Activated CD8-positive, alpha-beta T cell treated with anti-CD3 and anti-CD28 coated beads, Interleukin-2, amount 10 ng/mL, durations not matched to agents 7 days and 5 days (primary cell): ENCODE measurements at regions not wholly inside any gene's neighbourhood (a gene's known extent, or its start where the extent isn't known, plus 50 kb on each side); places are given as distances from the start of the nearest gene placed in this dataset.

Experiments
- ATAC-seq: fragments of 150-1000 bp; cut with Tn5 transposase; one replicate; pipeline ENCODE4 v1.10.0; 2021; ENCODE audit warnings: moderate library complexity
- CTCF ChIA-PET: fragments of 350-600 bp; sonication (Branson Sonifier 250); formaldehyde crosslinking; loops from one replicate; lab custom pipeline; 2021; ENCODE audit warnings: antibody characterized with exemption; lab: Charles Lee
- POLR2A ChIA-PET: fragments of 350-600 bp; sonication (Branson Sonifier 250); formaldehyde crosslinking; loops from one replicate; lab custom pipeline; 2021; ENCODE audit warnings: antibody characterized with exemption; lab: Charles Lee
- DNase-seq: peaks from one replicate; pipeline ENCODE4 v3.0.0-alpha.2; 2020
- H3K27ac Mint-ChIP-seq: one replicate; pipeline ENCODE4 v1.8.0; 2021; ENCODE audit warnings: mild to moderate bottlenecking, mixed read lengths
- H3K27me3 Mint-ChIP-seq: one replicate; pipeline ENCODE4 v1.8.0; 2021; ENCODE audit warnings: low read depth, mixed read lengths
- H3K36me3 Mint-ChIP-seq: one replicate; pipeline ENCODE4 v1.8.0; 2021; ENCODE audit warnings: low read depth, mixed read lengths
- H3K4me1 Mint-ChIP-seq: one replicate; pipeline ENCODE4 v1.8.0; 2021; ENCODE audit warnings: low read depth, mixed read lengths
- H3K4me3 Mint-ChIP-seq: one replicate; pipeline ENCODE4 v1.8.0; 2021; ENCODE audit warnings: mild to moderate bottlenecking, mixed read lengths
- H3K9me3 Mint-ChIP-seq: one replicate; pipeline ENCODE4 v1.8.0; 2022; ENCODE audit warnings: mixed read lengths; ENCODE audit not compliant: insufficient read depth

DNA sequence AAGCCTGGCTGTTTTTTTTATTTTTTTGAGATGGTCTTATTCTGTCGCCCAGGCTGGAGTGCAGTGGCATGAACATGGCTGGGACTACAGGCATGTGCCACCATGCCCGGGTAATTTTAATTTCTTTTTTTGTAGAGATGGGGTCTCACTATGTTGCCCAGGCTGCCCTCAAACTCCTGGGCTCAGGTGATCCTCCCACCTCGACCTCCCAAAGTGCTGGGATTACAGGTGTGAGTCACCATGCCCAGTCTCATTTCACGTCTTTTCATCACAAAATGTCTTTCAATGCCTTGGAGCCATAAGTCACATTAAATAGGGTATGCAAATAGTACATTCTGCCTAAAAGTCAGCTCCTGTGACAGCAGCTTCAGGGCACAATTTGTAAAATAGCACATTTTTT is 52.8 kb downstream of the SOX2 start:
- POLR2A ChIA-PET = no interaction called here
- Mint-ChIP-seq H3K4me1 (no peaks in the 10 kb centered on the region), H3K36me3 (no peaks in the 10 kb centered on the region), H3K9me3 (no peaks in the 10 kb centered on the region), H3K27ac (no peak overlapping the region), H3K4me3 (no peak overlapping the region), H3K27me3 (no peaks in the 10 kb centered on the region)
- CTCF ChIA-PET = no interaction called here
- DNase-seq (no peak), ATAC-seq (no peak)

DNA sequence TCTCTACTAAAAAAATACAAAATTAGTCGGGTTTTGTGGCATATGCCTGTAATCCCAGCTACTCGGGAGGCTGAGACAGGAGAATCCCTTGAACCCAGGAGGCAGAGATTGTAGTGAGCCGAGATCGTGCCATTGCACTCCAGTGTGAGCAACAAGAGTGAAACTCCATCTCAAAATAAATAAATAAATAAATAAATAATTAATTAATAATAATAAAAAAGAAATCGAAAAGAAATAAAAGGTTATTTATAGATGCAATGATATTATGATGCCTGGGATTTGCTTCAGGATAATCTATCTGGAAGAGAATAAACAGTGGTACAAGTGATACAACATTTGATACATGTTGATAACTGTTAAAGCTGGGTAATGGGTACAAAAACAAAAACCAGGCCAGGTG is 58.6 kb downstream of the SOX2 start:
- no peak overlapping the region for H3K4me3 Mint-ChIP-seq
- ChIA-PET CTCF (no interaction called here), POLR2A (no interaction called here)
- no peak for ATAC-seq
- no peaks in the 10 kb centered on the region for H3K27me3 Mint-ChIP-seq
- H3K9me3 Mint-ChIP-seq = no peaks in the 10 kb centered on the region
- H3K27ac Mint-ChIP-seq = no peak overlapping the region
- no peak for DNase-seq
- H3K4me1 Mint-ChIP-seq = no peaks in the 10 kb centered on the region
- no peaks in the 10 kb centered on the region for H3K36me3 Mint-ChIP-seq

DNA sequence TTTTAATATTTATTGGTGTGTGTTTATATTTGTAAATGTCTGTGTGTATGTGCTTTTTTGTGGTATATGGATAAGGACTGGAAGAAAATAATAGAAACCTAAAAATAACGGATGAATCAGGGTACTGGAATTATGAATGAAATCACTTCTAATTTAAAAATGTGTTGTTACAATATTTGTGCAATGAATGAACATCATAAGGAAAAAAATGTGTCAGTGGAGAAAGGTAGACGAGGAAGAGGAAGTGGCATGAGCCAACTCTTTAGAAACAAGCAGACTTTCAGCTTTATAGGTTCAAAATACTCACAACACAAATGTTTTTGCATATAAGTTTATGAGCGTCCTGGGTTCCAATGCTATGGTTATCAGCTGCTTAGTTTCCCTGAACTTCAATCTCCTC is 59.4 kb downstream of the SOX2 start:
- Mint-ChIP-seq H3K4me1 (no peaks in the 10 kb centered on the region), H3K36me3 (no peaks in the 10 kb centered on the region), H3K9me3 (no peaks in the 10 kb centered on the region), H3K4me3 (no peak overlapping the region), H3K27me3 (no peaks in the 10 kb centered on the region), H3K27ac (no peak overlapping the region)
- CTCF ChIA-PET = no interaction called here
- DNase-seq (no peak), ATAC-seq (no peak)
- POLR2A ChIA-PET = no interaction called here

DNA sequence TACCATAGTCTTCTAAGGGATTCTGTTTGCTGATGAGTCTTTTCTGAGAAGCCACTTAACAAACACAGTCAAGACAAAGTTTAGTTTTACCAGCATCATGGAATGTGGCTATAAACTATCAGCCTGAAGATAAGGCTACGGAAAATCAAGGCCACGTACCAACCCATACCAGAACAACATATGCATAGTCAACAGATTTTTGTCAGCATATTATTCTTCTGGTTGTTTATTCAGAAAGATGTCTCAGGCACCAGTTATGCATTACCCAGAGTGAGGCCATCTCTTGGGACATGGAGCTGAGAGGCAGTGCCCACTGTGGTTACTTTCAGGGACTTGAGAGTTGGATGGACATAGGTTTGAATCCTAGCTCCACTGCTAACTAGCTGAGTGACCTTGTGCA is 60.4 kb downstream of the SOX2 start:
- Mint-ChIP-seq H3K9me3 (no peaks in the 10 kb centered on the region), H3K36me3 (no peaks in the 10 kb centered on the region), H3K4me3 (no peak overlapping the region), H3K27me3 (no peaks in the 10 kb centered on the region), H3K4me1 (no peaks in the 10 kb centered on the region), H3K27ac (no peak overlapping the region)
- CTCF ChIA-PET = no interaction called here
- ATAC-seq = no peak
- no peak for DNase-seq
- POLR2A ChIA-PET = no interaction called here

DNA sequence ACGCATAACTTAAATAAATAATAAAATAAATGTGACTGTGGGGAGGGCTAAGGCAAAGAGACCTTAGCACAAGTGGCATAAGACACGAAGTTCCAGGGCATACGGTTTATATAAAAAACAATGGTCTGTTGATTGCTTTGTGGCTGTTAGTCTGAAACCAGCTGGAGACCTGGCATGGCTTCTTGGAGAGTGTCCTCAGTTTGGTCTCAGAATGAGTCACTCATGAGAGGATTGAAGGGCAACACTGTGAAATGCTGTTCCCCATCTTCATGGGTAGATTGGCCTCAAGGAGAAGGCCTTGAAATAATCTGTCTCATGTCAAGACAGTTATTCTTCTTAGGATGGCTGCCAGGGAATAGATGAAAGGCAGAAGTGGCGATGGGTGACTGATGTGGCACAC is 62.2 kb downstream of the SOX2 start:
- ChIA-PET POLR2A (no interaction called here), CTCF (no interaction called here)
- H3K27ac Mint-ChIP-seq = no peak overlapping the region
- ATAC-seq = no peak
- no peaks in the 10 kb centered on the region for H3K36me3 Mint-ChIP-seq
- no peaks in the 10 kb centered on the region for H3K27me3 Mint-ChIP-seq
- no peak overlapping the region for H3K4me3 Mint-ChIP-seq
- DNase-seq = no peak
- no peaks in the 10 kb centered on the region for H3K9me3 Mint-ChIP-seq
- no peaks in the 10 kb centered on the region for H3K4me1 Mint-ChIP-seq

DNA sequence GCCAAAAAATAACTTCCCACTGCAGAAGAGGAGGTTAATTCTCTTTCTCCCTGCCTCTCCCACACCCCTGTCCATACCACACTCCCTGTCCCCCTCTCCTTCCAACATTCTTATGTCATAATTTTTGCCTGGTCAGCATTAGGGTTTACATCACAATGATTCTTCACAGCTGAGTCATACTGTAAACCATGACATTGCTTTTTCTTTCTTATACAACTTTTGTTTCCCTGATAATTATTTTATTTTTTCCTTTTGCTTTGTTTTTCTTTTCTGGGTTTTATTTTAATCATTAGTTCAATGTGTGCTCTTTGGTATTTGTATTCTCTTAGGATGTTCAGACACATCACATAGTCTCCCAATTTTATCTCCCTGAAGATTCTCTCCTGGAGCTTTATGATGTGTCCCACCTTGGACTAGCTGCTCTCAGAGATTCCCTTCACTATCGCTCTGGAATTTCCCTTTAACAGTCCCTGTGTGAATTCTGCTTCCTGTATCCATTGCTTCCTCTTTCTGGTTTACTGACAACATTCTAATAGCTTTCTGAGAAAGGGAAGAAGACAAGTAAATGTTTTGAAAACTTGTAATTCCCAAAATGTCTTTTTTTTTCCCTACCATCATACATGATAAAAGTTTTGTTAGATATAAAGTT is 70.7 kb downstream of the SOX2 start:
- ChIA-PET CTCF (no interaction called here), POLR2A (no interaction called here)
- ATAC-seq (no peak), DNase-seq (no peak)
- Mint-ChIP-seq H3K9me3 (no peaks in the 10 kb centered on the region), H3K27me3 (no peaks in the 10 kb centered on the region), H3K4me1 (no peaks in the 10 kb centered on the region), H3K4me3 (no peak overlapping the region), H3K36me3 (no peaks in the 10 kb centered on the region), H3K27ac (no peak overlapping the region)

DNA sequence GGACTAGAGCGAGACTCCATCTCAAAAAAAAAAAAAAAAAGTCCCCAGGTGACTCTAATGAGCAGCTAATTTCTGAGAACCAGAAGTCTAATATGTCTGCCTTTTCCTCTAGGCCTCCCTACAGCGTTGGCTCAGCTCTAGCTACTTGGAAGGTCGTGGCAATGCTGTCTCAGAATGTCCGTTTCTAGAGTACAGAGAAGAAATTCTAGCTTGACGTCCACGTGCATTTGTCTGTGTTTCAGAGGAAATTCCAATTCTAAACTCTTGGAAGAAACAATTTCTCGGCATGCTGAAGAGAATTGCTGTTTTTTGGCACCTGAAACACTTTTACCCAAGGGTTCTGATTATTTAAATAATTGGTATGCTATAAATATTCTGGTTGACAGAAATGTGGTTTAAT is 78.8 kb downstream of the SOX2 start:
- ChIA-PET CTCF (no interaction called here), POLR2A (interaction anchor here (1.0 kb wide), 1 partner anchor 210 kb away, joined by 4 read pairs; no protein-coding TSS in a partner anchor)
- DNase-seq (no peak), ATAC-seq (no peak)
- Mint-ChIP-seq H3K27me3 (no peaks in the 10 kb centered on the region), H3K4me1 (no peaks in the 10 kb centered on the region), H3K4me3 (no peak overlapping the region), H3K36me3 (no peaks in the 10 kb centered on the region), H3K27ac (no peak overlapping the region), H3K9me3 (no peaks in the 10 kb centered on the region)

DNA sequence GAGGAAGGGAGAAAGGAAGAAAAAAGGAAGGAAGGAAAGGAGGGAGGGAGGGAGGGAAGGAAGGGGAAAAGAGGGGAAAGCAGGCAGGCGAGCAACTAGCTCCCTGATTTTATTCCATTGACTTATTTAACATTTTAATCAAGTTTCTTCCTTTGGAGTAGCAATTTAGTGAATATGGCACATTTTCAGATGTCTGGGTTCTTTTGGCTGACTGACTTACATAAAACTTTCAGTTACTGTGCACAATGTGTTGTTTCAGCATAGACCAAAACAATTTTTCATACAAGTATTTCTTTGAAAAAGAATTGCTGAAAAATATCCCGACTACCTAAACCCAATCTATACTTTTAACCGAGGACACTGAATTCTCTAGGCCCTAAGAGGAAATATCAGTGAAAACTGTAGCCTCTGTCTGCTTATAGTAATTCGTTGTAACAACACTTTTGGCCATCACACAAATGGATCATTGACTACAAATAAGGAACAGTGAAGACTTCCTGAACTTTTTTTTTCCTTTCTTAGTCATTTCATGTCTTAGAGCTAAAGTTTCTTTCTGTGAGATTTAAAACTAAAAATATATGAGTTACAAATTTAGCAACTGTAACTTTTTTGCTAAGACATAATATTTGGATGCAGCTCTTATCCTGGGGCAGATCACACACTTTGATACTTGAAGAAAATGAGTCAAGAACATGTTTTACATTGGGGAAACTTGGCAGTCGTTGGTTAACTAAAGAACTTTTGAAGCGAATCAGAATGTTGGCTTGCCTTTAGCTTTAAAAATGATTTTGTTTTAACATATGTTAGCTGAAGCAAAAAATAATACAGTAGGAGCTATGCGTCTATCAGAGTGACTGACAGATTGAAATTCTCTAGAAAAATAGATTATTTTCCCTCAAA is 79.6 kb downstream of the SOX2 start:
- no peak overlapping the region for H3K27ac Mint-ChIP-seq
- no peaks in the 10 kb centered on the region for H3K9me3 Mint-ChIP-seq
- CTCF ChIA-PET = no interaction called here
- H3K4me1 Mint-ChIP-seq = no peaks in the 10 kb centered on the region
- POLR2A ChIA-PET = interaction anchor here (1.0 kb wide), 1 partner anchor 210 kb away, joined by 4 read pairs; no protein-coding TSS in a partner anchor
- no peak for ATAC-seq
- no peak overlapping the region for H3K4me3 Mint-ChIP-seq
- DNase-seq = no peak
- H3K36me3 Mint-ChIP-seq = no peaks in the 10 kb centered on the region
- no peaks in the 10 kb centered on the region for H3K27me3 Mint-ChIP-seq

DNA sequence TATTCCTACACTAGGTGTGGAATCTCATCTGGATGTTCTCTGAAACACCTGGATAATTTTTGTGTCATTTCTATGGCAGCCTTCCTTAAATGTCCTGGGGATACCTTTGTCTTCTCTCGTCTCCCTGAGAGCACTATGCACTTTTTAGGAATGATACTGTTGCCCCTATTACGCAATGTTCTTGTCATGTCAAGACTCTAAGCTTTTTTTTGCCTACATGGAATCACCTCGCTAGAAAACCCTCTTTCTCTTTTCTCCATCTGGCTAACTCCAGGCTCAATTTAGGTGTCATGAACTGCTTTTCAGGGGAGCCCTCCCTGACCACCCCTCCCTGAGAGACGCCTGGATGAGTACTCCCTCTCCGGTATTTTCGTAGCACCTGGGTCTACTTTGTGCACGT is 81.3 kb downstream of the SOX2 start:
- DNase-seq (no peak), ATAC-seq (no peak)
- H3K27me3 Mint-ChIP-seq = no peaks in the 10 kb centered on the region
- POLR2A ChIA-PET = no interaction called here
- H3K4me1 Mint-ChIP-seq = no peaks in the 10 kb centered on the region
- H3K27ac Mint-ChIP-seq = no peak overlapping the region
- H3K36me3 Mint-ChIP-seq = no peaks in the 10 kb centered on the region
- no peaks in the 10 kb centered on the region for H3K9me3 Mint-ChIP-seq
- H3K4me3 Mint-ChIP-seq = no peak overlapping the region
- CTCF ChIA-PET = no interaction called here

DNA sequence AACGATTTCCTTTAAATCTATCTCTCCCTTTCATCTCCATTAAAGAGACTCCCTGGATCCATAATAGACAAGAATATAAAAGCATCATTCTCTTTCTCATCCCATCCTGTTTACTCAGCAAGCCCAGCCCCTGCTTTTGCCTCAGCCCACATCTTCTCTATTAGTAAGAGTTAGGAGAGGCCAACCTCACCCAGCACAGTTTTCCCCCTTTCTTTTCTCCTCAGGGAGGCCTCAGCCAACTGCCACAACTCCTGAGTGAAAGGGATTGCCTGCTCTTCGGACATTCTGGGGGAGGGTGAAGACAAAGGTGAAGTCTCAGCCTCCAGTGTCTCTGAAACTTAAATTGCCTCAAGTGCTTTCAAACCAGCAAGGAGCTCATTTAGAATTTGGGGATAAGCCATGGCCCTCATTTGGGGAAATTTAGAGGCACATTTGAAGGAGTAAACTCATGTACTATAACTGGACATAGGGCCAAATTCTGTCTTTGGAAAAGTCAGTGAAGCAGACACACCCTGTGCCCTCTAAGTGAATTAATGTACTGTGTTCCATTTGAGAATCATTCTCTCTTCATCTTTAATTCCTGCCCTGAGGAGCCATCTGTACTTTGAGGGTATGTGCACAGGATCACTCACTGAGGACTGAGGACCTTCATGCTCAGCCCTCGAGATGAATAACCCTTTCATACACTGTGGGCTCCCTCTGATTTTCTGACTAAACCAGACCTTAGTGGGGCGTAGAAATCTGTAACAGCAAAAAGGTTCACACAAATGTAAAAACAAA is 82.5 kb downstream of the SOX2 start:
- H3K36me3 Mint-ChIP-seq = no peaks in the 10 kb centered on the region
- no peaks in the 10 kb centered on the region for H3K9me3 Mint-ChIP-seq
- H3K4me3 Mint-ChIP-seq = no peak overlapping the region
- no peak overlapping the region for H3K27ac Mint-ChIP-seq
- DNase-seq = no peak
- no peaks in the 10 kb centered on the region for H3K4me1 Mint-ChIP-seq
- ATAC-seq = no peak
- ChIA-PET CTCF (no interaction called here), POLR2A (no interaction called here)
- H3K27me3 Mint-ChIP-seq = no peaks in the 10 kb centered on the region

DNA sequence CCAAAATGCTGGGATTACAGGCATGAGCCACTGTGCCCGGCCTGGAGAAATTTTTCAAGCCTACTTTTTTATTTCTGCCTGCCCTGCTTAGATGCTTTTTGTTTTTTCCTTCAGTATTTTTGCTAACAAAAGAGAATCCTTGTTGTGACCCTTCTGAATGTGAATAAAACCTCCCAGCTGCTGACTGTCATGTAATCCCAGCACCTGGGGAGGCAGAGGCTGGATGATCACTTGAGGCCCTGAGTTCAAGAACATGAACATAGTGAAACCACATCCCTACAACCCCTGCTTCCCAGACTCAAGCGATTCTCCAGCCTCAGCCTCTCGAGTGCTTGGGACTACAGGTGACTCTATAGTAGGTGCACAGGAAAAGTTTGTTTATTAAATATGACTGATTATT is 84.9 kb downstream of the SOX2 start:
- Mint-ChIP-seq H3K27ac (no peak overlapping the region), H3K4me3 (no peak overlapping the region), H3K4me1 (no peaks in the 10 kb centered on the region), H3K27me3 (no peaks in the 10 kb centered on the region), H3K36me3 (no peaks in the 10 kb centered on the region), H3K9me3 (no peaks in the 10 kb centered on the region)
- ChIA-PET CTCF (no interaction called here), POLR2A (no interaction called here)
- DNase-seq (no peak), ATAC-seq (no peak)

DNA sequence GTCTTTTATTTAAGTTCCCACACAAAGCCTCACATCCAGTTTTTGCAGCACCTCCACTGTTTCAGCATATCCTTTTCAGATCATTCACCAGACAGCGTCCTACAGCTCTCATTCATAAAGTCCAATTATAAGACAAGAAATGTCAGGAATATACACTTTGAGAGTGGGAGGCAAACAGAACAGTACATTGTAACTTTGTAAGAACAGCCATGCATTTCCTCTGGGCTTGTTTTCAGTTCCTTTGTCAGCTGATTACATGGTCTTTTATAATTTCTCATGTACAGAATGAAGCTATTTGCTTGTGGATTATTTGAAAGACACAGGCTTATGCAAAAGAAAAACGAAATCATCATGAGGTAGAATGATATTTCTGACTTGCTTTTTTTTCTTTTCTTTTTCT is 85.7 kb downstream of the SOX2 start:
- ChIA-PET CTCF (no interaction called here), POLR2A (no interaction called here)
- H3K9me3 Mint-ChIP-seq = no peaks in the 10 kb centered on the region
- ATAC-seq = no peak
- no peak overlapping the region for H3K27ac Mint-ChIP-seq
- no peaks in the 10 kb centered on the region for H3K36me3 Mint-ChIP-seq
- no peak for DNase-seq
- no peak overlapping the region for H3K4me3 Mint-ChIP-seq
- H3K4me1 Mint-ChIP-seq = no peaks in the 10 kb centered on the region
- H3K27me3 Mint-ChIP-seq = no peaks in the 10 kb centered on the region
